ENCODE measurements at regions not wholly inside any gene's neighbourhood (a gene's known extent, or its start where the extent isn't known, plus 50 kb on each side); places are given as distances from the start of the nearest gene placed in this dataset.

GRCh38 chr9:117815315-117815714 lies 111.1 kb downstream of the TLR4 start:
- no peak for TF ChIP-seq EZH2 (IDR thresholded peaks at IDR 0.05; ENCODE audit: borderline replicate concordance, insufficient read depth, low read length, poor library complexity, severe bottlenecking)
- no peak for TF ChIP-seq CTCF (IDR thresholded peaks at IDR 0.05; ENCODE audit: poor library complexity, severe bottlenecking)
- no peak for TF ChIP-seq RAD21 (conservative IDR thresholded peaks at IDR 0.05)
- TF ChIP-seq POLR2AphosphoS5 (IDR thresholded peaks at IDR 0.05), result no peak
- TF ChIP-seq MXI1 (conservative IDR thresholded peaks at IDR 0.05; ENCODE audit: poor library complexity, severe bottlenecking), result no peak
- TF ChIP-seq TAF1 (IDR thresholded peaks at IDR 0.05; ENCODE audit: low read depth), result no peak
- no peak for TF ChIP-seq EP300 (conservative IDR thresholded peaks at IDR 0.05; ENCODE audit: poor library complexity, severe bottlenecking)
- TF ChIP-seq REST (IDR thresholded peaks at IDR 0.05; ENCODE audit: borderline replicate concordance), result no peak
- TF ChIP-seq SMC3 (conservative IDR thresholded peaks at IDR 0.05; ENCODE audit: poor library complexity), result no peak
- no peaks in the 10 kb centered on the region for H3K9me3 ChIP-seq (ENCODE audit: low read length)
- H2AFZ ChIP-seq (ENCODE audit: low read depth, low read length), result no peak overlapping the region
- H3K27me3 ChIP-seq (ENCODE audit: insufficient read depth, low read depth, low read length), result no peaks in the 10 kb centered on the region
- H3K27ac ChIP-seq (ENCODE audit: low read length), result no peak overlapping the region
- no peaks in the 10 kb centered on the region for H3K36me3 ChIP-seq (ENCODE audit: insufficient read depth, low read length)
- no peaks in the 10 kb centered on the region for H3F3A ChIP-seq (ENCODE audit: insufficient read depth, low read length, poor library complexity, severe bottlenecking)
- H3K4me2 ChIP-seq (ENCODE audit: low read length), result no peak overlapping the region
- no peak overlapping the region for H3K4me3 ChIP-seq (ENCODE audit: low read length)
- no peak overlapping the region for H3K9ac ChIP-seq (ENCODE audit: low read length)
- H4K20me1 ChIP-seq (ENCODE audit: insufficient read depth), result no peaks in the 10 kb centered on the region
- H3K9me2 ChIP-seq (ENCODE audit: insufficient read depth, low read length), result no peaks in the 10 kb centered on the region
- no peaks in the 10 kb centered on the region for H3K79me2 ChIP-seq (replicated peaks; ENCODE audit: insufficient read depth, low read length)

DNA sequence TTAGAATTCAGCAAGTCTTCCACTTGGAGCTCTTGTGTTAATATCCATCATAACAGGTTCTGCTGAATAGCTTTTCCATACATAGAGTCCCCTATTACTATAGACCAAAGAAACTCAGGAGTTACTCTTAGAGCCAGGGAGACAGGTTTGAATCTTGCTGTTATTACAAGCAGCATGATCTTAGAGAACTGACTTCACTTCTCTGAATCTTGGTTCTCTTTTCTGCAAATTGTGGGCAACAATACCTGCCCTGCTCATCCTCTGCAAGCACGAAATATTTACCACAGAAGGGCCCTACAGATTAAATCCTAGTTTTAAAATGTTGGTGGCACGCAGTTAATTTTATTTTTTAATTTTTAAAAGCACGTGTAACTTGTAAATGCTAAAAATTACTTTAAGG lies 111.7 kb downstream of the TLR4 start:
- TF ChIP-seq CTCF (IDR thresholded peaks at IDR 0.05; ENCODE audit: poor library complexity, severe bottlenecking), result no peak
- no peak for TF ChIP-seq RAD21 (conservative IDR thresholded peaks at IDR 0.05)
- TF ChIP-seq REST (IDR thresholded peaks at IDR 0.05; ENCODE audit: borderline replicate concordance), result no peak
- TF ChIP-seq TAF1 (IDR thresholded peaks at IDR 0.05; ENCODE audit: low read depth), result no peak
- no peak for TF ChIP-seq POLR2AphosphoS5 (IDR thresholded peaks at IDR 0.05)
- no peak for TF ChIP-seq MXI1 (conservative IDR thresholded peaks at IDR 0.05; ENCODE audit: poor library complexity, severe bottlenecking)
- TF ChIP-seq EP300 (conservative IDR thresholded peaks at IDR 0.05; ENCODE audit: poor library complexity, severe bottlenecking), result no peak
- no peak for TF ChIP-seq EZH2 (IDR thresholded peaks at IDR 0.05; ENCODE audit: borderline replicate concordance, insufficient read depth, low read length, poor library complexity, severe bottlenecking)
- TF ChIP-seq SMC3 (conservative IDR thresholded peaks at IDR 0.05; ENCODE audit: poor library complexity), result no peak
- Histone ChIP-seq H3K9me2 (ENCODE audit: insufficient read depth, low read length) (no peaks in the 10 kb centered on the region), H3K9ac (ENCODE audit: low read length) (no peak overlapping the region), H2AFZ (ENCODE audit: low read depth, low read length) (no peak overlapping the region), H3K27ac (ENCODE audit: low read length) (no peak overlapping the region), H4K20me1 (ENCODE audit: insufficient read depth) (no peaks in the 10 kb centered on the region), H3F3A (ENCODE audit: insufficient read depth, low read length, poor library complexity, severe bottlenecking) (no peaks in the 10 kb centered on the region), H3K36me3 (ENCODE audit: insufficient read depth, low read length) (no peaks in the 10 kb centered on the region), H3K4me2 (ENCODE audit: low read length) (no peak overlapping the region), H3K4me3 (ENCODE audit: low read length) (no peak overlapping the region), H3K79me2 (replicated peaks; ENCODE audit: insufficient read depth, low read length) (no peaks in the 10 kb centered on the region), H3K27me3 (ENCODE audit: insufficient read depth, low read depth, low read length) (no peaks in the 10 kb centered on the region), H3K9me3 (ENCODE audit: low read length) (no peaks in the 10 kb centered on the region)

Measured in neural cell (in vitro differentiated cells).